Activated CD4-positive, alpha-beta T cell treated with anti-CD3 and anti-CD28 coated beads, Interleukin-2, Interleukin-4, amounts not matched to agents 100 ng/mL and 50 ng/mL, durations not matched to agents 16 hours and 8 hours (primary cell): ENCODE measurements at regions not wholly inside any gene's neighbourhood (a gene's known extent, or its start where the extent isn't known, plus 50 kb on each side); places are given as distances from the start of the nearest gene placed in this dataset.

Source experiments
- DNase-seq: peaks from one replicate; pipeline ENCODE4 v3.0.0-alpha.2; 2020; ENCODE audit warnings: low spot score

DNA sequence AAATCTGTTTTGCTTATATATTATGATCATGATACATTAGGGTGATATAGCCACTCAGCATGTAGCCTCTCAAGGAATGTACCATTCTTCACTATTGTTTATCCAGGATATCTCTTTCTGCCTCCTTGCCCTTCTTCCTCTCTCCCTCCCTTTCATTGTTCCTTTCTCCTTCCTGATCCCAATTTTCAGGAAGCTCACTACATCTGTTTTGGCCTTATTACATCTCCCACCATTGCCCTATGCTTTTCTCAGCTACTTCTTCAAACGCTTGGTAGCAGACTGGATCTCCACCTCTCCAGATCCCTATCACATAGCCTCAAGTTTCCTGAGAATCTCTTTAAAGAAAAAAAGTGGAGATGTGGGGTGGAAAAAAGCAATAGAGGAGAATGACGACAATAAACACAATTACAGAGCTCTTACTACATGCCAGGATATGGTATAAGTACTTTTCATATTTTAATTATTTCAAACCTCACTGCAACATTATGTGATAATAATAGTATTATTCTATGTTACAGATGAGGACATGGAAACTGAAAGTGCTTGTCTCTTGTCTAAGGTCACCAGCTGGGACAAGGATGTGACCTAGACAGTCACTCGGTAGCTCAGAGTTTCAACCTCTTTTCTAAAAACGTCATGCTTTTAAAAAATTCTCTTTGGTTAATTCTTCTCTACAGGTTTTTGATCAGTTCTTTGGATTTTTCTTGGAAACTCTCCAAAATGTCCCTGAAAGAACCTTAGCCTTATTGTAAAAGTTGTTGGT is 959.1 kb downstream of the CDH11 start:
- DNase-seq: no peak

DNA sequence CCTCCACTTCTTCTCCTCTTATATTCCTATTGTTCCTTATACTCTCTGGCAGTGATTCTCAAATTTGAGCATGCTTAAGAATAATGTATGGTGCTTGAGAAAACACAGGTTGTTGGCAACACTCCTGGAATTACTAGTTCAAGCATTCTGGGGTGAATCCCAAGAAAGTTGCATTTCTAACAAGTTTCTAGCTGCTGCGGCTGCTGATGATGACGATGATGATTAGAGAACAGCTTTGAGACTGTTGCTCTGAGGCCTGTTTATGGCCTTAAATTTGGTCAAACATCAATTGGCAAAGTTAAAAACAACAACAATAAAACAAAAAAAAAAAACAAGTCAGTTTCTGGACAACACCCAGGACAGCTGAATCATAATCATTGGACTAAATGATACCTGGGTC is 961.9 kb downstream of the CDH11 start:
- DNase-seq: no peak

DNA sequence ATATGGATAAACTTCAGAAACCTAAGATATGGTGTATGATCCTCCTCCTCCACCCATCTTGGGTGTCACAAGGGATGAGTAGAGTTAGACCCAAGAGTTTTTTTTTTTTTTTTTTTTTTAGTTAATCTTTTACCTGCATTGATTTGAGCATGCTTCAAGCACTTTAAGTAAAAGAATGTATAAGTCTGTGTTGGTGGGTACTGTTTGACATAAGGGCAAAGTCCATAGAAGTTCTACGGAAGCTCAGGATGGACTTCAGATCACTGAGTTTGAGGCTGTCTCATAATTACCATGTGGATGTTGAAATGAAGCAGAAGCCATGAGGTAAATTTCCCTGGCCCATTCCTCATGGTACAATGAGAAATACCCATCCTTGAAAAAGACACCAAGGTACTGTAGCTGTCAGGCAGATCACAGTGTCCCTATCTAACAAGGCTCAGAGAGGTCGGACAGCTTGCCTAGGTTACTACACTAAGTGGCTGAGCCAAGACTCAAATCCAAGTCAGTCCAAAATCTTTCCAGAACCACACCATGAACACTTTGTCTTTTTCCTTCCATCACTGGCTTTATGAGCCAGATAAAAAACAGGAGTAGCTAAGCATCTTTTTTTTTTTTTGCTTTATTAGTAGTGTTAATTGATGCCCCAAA is 962.8 kb downstream of the CDH11 start:
- no peak for DNase-seq

DNA sequence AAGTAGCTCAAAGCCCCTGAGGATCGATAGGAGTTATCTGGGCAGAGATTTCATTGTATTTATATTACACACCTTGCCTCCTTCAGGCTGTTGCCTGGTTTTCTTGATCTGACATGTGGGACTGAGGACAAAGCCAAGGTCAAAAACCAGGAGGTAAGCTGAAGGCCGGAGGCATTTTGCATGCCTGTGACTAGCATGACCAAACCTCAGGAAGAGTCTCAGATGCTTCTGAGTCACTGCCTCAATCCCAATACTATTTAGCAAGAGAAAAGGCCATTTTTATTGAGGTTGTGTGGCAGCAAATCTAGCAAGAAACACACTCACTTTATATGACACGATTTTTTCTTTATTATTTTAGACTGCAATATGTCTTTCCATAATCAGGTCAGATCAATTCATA is 968.1 kb downstream of the CDH11 start:
- no peak for DNase-seq

DNA sequence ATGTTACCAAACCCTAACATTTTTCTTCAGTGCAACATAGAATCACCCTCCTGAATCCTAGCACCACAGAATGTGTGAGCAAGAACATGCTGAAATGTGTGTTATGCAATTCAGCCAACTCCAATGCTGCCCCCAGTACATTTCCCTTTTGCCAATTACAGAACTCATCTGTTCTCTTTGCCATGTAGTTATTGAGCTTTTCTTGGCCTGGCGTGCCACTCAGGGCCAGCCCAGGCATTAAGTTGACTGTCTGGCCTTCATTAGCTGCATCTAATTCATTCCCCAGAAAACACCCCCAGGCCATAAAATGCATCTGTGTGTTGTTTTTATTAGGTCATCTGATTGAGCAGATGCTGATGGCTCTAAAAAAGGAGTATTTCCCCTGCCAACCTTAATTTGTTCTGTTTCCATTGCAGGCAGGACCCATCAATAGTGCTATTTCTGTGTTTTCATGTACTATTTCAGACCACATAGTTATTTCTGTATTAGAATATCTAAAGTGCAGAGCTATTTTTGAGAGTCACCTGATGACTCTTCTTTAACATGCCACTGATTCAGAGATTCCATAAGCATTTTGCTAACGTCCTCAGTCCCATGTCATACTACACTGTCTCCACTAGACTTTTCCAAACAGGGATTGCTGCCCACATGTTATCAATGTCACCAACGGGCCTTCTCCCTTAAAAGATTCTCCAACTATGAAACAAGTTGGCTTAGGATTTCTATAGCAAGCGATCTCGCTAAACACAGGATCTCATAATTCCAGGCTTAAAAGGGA is 969.7 kb downstream of the CDH11 start:
- DNase-seq: no peak

DNA sequence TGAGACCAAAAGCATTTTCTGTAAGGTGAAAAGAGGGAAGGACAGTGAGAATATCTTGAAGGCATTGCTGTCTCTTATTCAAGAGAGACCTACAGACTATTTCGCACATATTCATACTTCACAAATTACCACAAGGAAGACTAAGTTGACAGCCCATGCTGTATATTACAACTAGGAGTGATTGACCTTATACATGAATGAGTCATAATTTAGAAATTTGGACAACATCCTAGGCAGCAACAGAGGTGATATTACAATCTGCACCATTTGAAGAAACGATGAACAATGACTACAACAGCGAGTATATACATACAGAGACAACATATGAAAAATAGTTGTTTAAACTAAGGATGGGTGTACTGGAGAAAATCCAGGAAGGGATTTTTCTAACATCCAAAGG is 971.7 kb downstream of the CDH11 start:
- no peak for DNase-seq

DNA sequence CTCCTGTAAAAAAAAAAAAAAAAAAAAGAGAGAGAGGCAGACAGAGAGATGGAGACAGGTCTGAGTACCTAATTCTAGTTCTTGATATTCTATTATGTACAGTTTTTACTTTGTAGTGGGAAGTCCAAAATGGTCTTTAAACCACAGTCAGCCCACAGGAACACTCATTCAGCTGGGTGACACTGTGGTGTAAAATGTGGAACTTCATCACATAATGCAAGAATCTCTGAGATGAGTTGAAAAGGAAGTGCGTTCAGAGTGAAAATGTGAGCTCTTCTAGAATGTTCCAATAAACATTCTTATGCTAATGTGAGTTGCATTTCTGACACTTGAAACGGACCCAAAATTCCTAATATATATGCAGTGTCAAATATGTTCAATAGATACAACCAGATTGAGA is 972.1 kb downstream of the CDH11 start:
- no peak for DNase-seq

DNA sequence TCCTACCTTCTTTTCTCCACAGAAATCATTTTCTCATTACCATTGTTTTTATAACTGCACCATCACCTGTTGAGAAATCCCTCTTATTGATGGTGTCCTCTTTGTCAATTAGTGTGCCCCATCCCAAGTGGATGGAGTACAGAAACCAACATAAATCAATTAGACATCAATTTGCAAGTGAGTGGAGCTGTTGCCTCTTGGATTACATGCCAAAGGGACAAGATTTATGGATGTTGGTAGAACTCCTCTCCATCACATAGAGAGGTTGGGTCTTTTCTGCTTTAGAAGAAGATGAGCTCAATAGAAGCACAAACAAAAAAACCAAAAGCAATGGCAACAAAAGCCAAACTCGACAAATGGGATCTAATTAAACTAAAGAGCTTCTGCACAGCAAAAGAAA is 973.5 kb downstream of the CDH11 start:
- DNase-seq: no peak

DNA sequence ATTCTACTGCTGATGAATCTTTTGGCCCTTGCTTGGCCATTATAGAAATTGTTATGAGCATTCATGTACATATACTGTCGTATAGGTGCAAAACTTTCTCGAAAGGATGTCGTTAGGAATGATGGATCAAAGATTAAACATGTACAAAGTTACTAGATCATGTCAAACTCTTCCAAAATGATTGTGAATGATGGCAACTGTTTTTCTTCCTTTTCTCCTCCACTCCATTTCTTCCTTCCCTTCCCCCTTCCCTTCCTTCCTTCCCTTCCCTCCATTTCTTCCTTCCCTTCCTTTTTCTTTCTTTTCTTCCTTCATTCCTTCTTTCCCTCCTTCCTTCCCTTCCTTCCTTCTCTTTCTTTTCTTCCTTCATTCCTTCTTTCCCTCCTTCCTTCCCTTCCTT is 973.9 kb downstream of the CDH11 start:
- DNase-seq: no peak

DNA sequence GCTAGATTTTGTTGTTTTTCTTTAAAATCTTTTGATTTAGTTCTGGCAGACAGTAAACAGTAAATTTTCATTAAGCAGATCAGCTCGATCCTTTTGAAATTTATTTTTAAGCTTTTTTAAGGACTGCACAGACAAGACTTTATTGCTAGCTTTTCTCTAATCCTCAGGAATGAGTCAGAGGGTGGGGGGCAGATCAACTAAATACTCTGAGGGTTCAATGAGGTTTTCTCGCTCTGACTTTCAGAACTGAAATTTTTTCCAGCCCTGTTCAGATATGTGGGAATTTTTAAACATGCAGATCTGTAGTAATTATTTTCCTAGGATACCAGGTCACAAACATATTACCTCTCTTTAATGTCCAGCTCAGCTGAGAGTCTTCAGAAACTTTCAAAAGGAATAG is 977.2 kb downstream of the CDH11 start:
- DNase-seq: no peak

DNA sequence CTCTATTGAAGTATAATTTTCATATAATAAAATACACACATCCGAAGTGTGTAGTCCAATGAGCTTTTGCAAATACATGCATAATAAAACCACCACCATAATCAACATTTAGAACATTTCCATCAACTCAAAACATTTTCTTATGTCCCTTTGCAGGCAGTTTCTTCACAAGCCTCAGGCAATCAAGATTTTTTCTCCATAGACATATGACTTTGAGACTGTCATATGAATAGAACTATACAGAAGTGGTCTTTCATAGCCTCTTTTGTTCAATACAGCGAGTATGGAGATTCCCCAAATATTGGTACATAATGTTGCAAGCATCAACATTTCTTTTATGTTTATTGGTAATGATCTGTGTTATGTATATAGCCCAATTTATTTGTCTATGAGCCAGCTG is 983.2 kb downstream of the CDH11 start:
- no peak for DNase-seq

DNA sequence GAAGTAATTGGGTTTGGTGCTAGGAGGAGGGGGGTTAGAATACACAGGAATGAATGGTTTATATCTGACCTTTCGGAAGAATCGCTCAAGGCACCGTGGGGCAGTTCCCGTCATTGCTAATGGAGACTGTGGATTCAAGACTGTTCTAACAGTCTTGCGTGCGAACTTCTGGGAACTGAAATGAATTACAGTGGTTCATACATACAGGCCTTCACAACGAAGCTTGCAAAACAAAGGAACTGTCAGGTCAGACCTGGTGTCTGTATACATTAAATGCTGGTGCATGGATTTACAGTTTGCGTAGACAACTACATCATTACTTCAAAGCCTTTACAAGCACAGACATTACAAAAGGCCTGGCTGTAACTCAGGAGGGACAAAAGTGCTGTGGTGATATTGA is 983.9 kb downstream of the CDH11 start:
- no peak for DNase-seq

DNA sequence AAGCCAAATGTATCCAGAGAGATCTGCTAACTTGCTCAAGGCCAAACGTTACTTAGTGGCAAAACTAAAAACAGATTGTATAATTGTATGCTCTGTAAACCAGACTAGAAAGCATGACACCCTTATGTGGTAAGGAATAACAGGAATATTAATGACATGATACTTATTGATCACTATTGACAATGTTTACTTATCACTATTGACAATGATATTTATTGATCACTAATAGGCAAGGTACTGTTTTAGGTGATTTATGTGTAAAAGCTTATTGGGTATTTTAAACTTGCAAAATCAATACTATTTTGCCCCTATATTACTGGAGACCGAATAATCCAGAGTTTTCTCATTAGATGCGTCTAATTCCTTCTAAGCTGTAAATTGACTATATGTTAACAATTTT is 985.1 kb downstream of the CDH11 start:
- no peak for DNase-seq

DNA sequence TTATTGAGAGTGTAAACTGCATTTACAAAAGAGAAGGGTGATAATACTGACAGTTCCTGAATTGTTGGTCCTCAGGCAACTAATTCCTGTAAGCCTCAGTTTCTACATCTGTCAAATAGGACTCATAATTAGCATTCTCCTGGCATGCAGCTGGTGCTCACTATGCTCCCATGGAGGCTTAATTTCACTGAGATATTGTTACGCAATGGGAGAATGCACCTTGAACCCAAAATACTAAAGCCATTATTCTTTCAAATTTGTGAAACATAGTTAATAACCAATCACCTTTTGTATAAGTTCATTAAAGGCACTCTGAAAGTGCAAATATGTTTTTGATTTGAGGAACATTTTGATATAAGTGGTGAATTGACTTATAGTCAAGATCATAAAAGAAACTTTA is 985.5 kb downstream of the CDH11 start:
- no peak for DNase-seq

DNA sequence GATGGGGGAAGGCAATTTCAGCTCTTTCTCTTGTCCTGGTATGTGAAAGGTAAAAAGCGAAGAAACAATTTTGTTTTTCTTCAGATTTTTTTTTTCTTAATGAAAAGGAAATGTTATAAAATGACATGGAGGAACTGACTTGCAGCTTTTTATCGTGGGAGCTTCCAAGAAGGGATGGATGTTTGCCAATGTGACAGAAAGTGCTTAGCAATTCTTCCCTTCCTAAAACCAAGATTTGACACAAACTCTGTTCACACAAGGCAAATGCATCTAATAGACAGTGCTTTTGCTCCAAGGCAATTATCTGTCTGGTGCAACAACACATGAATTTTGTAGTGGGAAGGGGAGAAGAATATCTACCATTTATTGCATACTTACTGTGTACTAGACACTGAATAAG is 988.5 kb downstream of the CDH11 start:
- DNase-seq: no peak

DNA sequence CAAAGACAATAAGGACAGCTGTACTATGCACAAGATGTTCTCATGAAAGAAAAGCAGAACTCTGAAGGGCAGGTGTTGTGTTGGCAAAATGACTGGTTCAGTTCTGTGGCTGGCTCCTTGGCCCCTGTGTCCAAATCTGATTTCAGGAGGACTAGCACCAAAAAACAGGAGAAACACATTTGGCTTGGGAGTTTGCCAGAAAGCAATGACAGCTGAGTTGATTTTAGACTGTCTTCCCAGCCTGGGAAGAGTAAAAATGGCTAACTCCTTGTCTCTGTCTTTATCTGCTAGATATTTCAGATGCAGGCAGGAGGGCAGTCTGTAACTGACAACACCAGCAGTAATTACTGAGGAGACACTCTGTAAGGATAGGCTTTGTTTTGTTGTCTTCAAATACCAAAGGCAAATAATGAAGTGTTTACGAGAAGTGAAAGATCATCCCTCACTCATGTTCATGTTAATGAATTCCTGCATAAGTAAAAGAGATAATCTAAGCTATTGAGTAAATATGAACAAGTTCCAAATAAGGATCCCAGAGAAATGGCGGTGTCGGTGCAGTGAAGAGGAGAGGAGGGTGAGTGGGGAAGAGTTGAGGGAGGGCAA is 989.0 kb downstream of the CDH11 start:
- no peak for DNase-seq

DNA sequence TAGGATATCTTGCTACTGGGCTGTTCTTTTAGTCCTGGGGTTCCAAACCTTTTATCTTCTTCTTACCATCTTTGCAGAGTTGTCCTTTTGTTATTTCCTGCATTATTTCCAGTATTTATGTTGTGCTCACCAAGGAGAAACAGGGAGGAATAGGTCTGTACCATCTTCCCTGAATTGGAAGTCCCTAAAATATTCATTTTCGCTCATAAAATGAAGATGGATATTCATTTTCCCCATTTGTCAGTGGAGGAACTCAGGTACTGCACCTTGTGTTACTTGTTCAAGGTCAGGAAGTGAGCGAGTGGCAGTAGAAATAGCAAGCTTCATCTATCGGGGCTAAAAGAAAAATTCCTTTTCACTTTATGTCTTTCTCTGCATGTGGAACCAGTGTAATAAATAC is 989.7 kb downstream of the CDH11 start:
- DNase-seq: no peak

DNA sequence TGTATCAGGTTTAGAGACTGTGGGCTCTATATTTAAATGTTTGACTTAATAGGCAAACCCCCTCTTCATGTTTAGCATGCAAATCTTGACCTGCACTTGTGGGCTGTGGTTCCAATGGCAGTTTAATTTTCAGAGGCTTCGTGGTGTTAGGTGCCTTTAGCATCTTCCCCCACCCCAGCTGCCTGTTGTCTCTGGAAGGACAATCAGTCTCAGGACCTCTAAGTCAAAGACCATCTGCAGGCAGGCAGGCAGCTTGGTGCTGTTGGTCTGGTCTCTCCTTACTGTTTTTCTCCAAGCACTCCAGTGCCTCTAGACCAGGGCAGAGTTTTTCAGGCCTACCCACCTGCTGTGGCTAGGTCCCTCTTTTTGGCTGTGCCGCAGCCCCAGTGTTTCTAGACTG is 990.4 kb downstream of the CDH11 start:
- no peak for DNase-seq

DNA sequence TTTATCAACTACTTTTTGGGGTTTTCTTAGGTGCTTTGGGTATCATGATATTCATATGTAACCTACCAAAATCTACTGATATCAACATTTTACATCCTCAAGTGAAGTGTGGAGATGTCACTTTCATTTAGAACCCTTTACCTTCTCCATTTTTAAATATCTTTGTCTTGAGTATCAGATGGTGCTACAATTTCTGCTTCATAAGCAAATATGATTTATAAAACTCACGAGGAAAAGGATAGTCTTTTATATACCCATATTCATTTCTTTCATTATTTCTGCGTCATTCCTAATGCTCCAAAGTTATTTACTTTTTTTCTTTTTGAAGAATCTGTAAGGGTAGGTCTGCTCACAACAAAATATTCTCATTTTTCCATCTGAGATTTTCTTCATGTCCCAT is 991.7 kb downstream of the CDH11 start:
- DNase-seq: no peak

DNA sequence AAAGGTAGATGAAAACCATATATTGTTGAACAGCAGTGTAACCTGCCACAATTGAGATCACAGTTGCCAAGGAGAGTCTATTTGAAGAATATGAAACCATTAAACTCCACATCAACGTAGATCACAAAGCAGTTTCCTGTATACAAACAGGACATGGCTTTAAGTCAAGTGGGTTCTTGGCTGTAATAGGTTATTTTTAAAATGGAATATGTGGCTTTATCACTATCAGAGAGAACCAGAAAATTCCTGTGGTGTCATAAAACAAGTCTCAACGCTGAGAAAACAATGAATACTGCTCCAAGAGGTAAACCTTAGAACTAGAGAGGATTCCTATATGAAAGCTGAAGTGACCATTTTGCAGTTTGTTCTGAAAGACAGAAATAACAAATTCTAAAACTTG is 999.7 kb downstream of the CDH11 start:
- no peak for DNase-seq

DNA sequence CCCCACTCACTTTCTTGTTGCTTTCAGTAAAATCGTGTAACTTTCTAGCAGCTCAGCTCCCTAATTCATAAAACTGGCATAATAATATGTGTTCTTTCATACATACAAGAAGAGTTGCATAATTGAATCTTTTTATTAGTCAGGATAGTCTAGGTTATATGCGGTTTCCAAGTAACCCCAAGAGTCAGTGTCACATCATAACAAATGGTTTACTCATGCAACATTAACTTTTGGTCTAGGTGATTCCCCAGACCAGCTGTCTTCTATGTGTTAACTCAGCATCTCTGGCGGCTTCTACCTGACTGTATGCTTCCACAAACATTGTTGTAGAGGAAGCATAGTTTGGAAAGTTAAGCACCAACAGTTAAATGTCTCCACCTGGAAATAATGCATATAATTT is 1000.4 kb downstream of the CDH11 start:
- DNase-seq: no peak

DNA sequence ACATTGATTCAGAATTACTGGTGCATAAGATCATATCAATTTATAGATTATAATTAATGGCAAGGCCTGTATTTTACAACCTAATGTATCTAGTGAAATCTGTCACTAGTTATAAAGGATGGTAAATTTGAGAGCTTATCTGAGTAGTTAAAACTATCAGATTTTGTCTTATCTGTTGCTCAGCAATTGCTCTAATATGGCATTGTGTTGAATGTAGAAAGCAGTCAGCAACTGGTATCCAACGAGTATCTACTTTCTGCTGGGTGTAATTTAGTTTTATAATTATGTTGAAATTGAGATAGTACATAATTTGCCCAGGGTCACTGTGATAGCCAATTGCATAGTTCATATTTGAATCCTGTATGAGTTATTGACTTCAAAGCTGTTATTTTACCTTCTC is 1005.7 kb downstream of the CDH11 start:
- DNase-seq: no peak

DNA sequence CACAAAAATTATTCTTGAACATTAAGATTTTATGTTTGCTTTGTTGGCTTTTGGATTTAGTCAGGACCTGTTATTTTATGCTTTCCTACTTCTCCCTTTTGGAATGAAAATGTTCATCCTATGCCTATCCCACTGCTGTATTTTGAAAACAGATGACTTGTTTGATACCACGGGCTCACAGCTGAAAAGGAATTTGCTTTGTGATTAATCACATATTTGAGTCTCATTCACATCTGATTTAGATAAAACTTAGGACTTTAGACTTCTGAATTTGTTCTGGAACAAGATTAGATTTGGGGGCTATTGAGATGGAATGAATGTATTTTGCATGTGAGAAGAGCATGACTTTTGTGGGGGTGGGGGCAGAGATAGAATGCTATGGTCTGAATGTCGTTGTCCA is 1012.6 kb downstream of the CDH11 start:
- no peak for DNase-seq
